SK-N-MC (cell line): ENCODE measurements at regions not wholly inside any gene's neighbourhood (a gene's known extent, or its start where the extent isn't known, plus 50 kb on each side); places are given as distances from the start of the nearest gene placed in this dataset.

Experiments
- DNase-seq: peaks from one replicate; pipeline ENCODE4 v3.0.0-alpha.2; 2011; ENCODE audit warnings: low read depth, low spot score
- H3K27ac ChIP-seq: fragments of 200-600 bp; sonication (generic); 2 replicates; pipeline ENCODE4 v1.5.1; 2016; ENCODE audit warnings: mixed run types
- H3K36me3 ChIP-seq: fragments of 200-600 bp; sonication (generic); 2 replicates; pipeline ENCODE4 v1.6.1; 2017; ENCODE audit warnings: antibody characterized with exemption, low read length, mixed read lengths; ENCODE audit not compliant: insufficient read depth
- H3K4me3 ChIP-seq: fragments of 200-600 bp; sonication (generic); 2 replicates; pipeline ENCODE4 v1.5.1; 2016
- H3K9ac ChIP-seq: fragments of 200-600 bp; sonication (generic); 2 replicates; pipeline ENCODE4 v1.8.0; 2017; ENCODE audit warnings: mixed run types, mixed read lengths; ENCODE audit not compliant: insufficient read length
- H3K9me3 ChIP-seq: fragments of 200-600 bp; sonication (generic); 2 replicates; pipeline ENCODE4 v1.6.1; 2017; ENCODE audit warnings: low read depth, mild to moderate bottlenecking, antibody characterized with exemption, low read length, moderate library complexity, mixed read lengths
- EZH2 ChIP-seq: fragments of 200-600 bp; sonication (generic); IDR thresholded peaks from one replicate; pipeline ENCODE4 v1.6.1; 2017; ENCODE audit warnings: antibody characterized with exemption
- FOXP2 ChIP-seq: optimal IDR thresholded peaks from 2 replicates; pipeline ENCODE3; 2011; ENCODE audit warnings: mild to moderate bottlenecking, moderate library complexity; ENCODE audit not compliant: insufficient read depth; ENCODE audit errors: extremely low read length, control extremely low read depth
- POLR2AphosphoS5 ChIP-seq: IDR thresholded peaks from 2 replicates; pipeline ENCODE4 v1.6.1; 2012; ENCODE audit warnings: mild to moderate bottlenecking, low read depth, low read length, borderline replicate concordance

DNA sequence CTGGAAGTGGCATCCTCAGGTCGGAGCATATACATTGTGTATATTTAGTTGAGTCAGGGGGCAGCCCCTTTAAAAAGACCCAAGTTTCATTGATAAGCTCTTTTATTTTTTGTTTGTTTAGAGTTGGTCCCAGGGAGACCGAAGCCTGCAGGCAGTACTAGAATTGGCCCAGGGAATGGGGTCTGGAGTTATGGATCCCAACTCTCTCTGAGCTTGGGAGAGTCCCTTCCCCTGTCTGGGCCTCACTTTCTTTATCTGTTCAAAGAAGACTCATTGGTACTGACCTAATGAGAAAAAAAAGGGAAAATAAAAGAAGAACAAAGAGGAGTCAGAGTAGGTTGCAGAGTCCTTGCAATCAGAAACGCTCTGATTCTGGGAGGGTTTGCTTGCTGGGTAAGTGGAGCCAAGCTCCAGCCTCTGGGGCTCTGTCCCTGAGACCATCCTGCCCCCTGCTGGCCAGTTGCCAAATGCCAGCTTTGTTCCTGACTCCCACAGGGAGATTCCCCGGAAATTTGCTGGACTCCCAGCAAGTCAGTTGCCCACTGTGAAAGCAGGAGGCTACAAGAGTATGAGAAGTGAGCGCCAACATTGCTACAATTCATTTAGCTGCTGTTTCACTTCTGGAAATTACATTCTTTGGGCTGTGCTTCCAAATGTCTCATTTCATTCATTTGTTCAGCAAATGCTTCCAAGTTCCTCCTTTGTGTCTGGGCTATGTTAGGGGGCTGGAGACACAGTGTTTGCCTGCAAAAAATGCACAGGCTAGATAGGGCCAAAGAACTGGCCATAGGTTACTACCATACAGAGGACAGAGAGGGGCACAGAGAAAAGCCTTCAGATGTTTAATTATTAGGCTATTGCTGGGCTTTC, 156.2 kb downstream of the MELK start:
- no peaks in the 10 kb centered on the region for H3K9me3 ChIP-seq
- TF ChIP-seq POLR2AphosphoS5: no peak
- TF ChIP-seq FOXP2: no peak
- no peak for TF ChIP-seq EZH2
- H3K27ac ChIP-seq: no peak overlapping the region
- H3K9ac ChIP-seq: no peak overlapping the region
- H3K4me3 ChIP-seq: no peak overlapping the region
- H3K36me3 ChIP-seq: no peaks in the 10 kb centered on the region
- peak; percentile 20 for DNase-seq

DNA sequence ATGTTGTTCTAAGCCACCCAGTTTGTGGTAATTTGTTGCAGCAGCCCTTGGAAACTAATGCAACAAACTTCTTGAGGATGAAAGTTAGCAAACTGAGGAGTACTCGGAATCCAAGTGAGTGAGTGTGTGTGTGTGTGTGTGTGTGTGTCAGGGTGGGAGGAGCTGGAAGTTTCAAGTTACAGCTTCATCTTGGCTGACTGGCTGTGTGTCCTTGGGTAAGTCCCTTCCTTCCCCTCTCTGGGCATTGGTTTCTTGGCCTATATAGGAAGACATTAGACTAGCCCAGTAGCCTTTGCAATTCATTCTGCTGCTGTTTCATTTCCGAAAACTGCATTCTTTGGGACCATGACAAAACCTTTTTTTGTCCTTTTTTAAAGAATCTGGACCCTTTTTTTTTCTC, 157.2 kb downstream of the MELK start:
- TF ChIP-seq EZH2: no peak
- no peak for TF ChIP-seq FOXP2
- TF ChIP-seq POLR2AphosphoS5: no peak
- Histone ChIP-seq H3K4me3 (no peak overlapping the region), H3K9me3 (no peaks in the 10 kb centered on the region), H3K9ac (no peak overlapping the region), H3K36me3 (no peaks in the 10 kb centered on the region), H3K27ac (no peak overlapping the region)
- no peak for DNase-seq

DNA sequence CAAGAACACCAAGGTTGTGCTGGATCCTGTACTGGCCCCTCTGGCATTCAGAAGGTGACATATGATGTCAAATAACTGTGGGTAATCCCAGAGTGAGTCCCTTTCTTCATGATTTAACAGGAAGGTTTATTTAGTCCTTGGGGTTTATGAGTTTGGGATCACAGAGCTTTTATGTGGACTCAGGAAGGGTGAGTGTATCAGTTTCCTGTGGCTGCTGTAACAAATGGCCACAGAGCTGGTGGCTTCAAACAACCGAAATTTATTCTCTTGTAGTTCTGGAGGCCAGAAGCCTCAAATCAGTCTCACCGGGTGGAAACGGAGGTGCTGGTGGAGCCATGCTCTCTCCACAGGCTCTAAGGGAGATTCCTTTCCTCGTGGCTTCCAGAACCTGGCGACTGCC, 157.7 kb downstream of the MELK start:
- no peak overlapping the region for H3K4me3 ChIP-seq
- no peak for DNase-seq
- H3K9me3 ChIP-seq: no peaks in the 10 kb centered on the region
- no peaks in the 10 kb centered on the region for H3K36me3 ChIP-seq
- no peak overlapping the region for H3K27ac ChIP-seq
- H3K9ac ChIP-seq: no peak overlapping the region
- no peak for TF ChIP-seq POLR2AphosphoS5
- no peak for TF ChIP-seq EZH2
- TF ChIP-seq FOXP2: no peak

DNA sequence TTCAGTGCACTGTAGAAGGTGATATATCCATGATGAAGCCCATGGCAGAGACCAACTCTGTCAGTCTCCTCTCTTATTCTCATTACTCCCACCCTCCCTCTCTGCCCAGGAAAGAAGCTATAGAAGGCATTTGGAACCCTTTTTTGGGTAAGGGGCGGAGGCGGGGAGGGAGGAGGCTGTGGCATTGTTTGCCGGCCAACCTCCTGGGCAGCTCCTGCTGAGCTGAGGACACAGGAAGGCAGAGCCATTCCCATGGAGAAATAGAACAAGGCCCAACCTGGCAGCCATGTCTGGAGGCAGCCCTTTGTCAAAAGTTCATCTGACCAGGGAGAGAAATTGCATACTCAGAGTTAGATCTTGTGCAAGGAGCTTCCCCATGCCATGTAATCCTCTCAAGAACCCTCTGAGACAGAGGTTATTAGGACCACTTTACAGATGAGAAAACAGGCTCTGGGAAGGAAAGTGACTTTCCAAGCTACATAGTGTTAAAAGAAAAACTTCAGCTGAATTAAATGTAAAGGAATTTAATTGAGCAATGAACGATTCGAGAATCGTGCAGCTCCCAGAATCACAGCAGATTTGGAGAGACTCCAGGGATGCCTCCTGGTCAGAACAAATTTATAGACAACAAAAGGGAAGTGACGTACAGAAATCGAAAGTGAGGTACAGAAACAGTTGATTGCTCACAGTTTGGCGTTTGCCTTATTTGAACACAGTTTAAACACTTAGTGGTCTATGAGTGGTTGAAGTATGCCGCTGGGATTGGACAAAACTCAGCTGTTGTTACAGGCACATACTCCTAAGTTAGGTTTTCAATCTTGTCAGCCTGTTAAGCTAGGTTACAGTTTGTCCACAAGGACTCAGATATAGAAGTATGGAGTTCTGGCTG, 158.6 kb downstream of the MELK start:
- Histone ChIP-seq H3K4me3 (no peak overlapping the region), H3K36me3 (no peaks in the 10 kb centered on the region), H3K27ac (no peak overlapping the region), H3K9ac (no peak overlapping the region), H3K9me3 (no peaks in the 10 kb centered on the region)
- no peak for DNase-seq
- TF ChIP-seq EZH2 (no peak), FOXP2 (no peak), POLR2AphosphoS5 (no peak)

DNA sequence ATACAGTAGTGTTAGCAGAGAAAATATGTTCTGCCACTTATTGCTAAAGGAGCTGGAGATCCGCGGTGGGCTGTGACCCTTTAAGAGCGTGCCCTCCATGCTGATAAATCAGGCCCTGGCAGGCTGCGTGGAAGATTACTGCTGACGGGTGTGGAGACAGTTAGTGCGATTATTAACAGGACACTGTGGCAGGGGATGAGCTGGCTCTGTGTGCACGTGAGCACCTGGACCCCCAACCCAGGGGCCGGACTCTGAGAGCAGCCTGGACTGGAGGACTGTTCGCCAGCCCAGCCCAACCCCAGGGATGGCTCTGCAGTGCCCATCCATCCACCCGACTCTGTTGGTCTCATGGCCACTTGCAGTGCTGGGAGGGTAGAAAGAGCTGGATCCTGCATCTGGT, 162.0 kb downstream of the MELK start:
- DNase-seq: no peak
- Histone ChIP-seq H3K27ac (no peak overlapping the region), H3K4me3 (no peak overlapping the region), H3K9me3 (no peaks in the 10 kb centered on the region), H3K9ac (no peak overlapping the region), H3K36me3 (no peaks in the 10 kb centered on the region)
- no peak for TF ChIP-seq EZH2
- no peak for TF ChIP-seq POLR2AphosphoS5
- TF ChIP-seq FOXP2: no peak

DNA sequence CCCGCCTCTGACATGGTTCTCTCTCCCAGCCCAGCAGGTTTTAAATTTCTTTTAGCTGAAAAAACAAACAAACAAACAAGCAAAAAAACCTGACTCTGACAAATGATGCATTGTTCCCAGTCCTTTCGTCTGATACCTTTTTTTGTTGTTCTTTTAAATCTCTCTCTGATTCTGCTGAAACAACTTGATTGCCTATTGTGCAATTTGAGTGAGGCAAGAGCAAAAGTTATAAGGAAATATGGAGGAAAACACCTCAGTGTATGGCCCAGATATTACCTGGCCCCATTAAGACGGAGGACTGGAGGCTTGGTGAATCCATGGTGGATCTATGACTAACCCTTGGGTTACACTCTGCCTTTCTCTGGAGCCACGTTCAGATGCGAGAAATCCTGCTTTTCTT, 164.0 kb downstream of the MELK start:
- TF ChIP-seq POLR2AphosphoS5 (no peak), FOXP2 (no peak), EZH2 (no peak)
- DNase-seq: no peak
- Histone ChIP-seq H3K9me3 (no peaks in the 10 kb centered on the region), H3K27ac (no peak overlapping the region), H3K36me3 (no peaks in the 10 kb centered on the region), H3K9ac (no peak overlapping the region), H3K4me3 (no peak overlapping the region)

DNA sequence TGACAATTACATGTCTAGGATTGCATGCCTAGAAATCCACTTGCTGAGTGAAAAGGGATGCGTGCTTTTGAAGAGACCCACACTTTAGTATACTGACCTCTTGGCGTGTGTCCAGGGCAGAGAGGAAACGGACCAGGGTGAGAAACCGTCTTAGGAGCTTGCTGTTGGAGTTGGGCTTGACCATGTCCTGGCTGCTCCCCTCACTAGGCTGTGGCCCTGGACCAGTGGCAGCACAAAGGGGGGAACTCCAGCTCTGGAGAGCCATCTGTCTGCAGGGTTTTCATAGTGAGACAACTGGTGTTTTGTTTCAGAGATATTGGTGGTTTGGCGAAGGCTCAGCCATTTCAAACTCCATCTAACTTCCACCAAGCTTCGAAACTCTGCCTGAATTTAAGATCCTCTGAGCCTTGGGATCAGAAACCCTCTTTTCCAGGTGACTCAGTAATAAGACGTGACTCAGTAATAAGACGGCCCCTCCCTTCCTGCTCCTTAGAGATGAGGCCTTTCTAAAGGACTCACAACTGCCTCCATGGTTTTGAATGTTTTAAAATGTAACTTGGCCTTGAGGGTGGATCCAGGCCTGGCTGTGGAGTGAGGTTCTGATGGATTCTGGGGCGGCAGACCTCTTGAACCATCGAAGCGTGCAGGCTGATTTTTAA, 165.8 kb downstream of the MELK start:
- Histone ChIP-seq H3K27ac (no peak overlapping the region), H3K9me3 (no peaks in the 10 kb centered on the region), H3K36me3 (no peaks in the 10 kb centered on the region), H3K4me3 (no peak overlapping the region), H3K9ac (no peak overlapping the region)
- no peak for DNase-seq
- TF ChIP-seq FOXP2 (no peak), EZH2 (no peak), POLR2AphosphoS5 (no peak)

DNA sequence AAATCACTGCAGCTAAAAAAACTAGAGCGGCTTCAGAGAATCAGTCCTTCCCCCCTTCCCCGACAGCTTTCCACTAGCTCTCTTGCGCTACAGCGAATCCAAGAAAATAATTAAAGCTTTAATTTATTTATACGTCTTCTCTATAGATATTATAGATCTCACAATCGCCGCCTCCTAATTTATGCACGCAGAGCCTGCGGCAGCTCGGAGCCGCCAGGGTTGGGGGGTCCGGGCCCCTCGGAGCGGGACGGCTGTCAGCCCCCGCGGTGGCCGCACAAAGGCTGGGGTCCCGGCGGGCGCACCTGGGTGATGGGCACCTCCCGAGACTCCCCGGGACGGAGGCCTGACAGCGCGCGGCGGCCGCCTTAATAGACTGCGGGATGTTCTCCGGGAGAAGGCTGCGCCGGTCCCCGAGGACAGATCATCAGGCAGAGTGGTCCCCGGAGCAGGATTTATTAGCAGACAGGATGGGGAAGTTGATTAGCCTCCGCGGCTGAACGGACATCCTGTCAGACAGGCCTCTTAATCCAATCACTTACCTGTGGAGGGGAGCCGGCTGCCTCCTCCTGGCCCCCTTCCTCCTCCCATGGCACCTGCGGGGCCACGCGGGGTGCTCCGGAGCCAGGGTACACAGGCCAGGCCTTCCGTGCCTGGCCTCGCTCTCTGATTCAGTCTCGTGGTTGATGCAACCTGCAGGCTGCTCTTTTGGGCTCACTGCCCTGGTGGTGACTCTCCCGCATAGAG, 166.8 kb downstream of the MELK start:
- Histone ChIP-seq H3K27ac (no peak overlapping the region), H3K36me3 (no peaks in the 10 kb centered on the region), H3K4me3 (no peak overlapping the region), H3K9me3 (no peaks in the 10 kb centered on the region), H3K9ac (no peak overlapping the region)
- TF ChIP-seq EZH2 (peak; percentile 91), POLR2AphosphoS5 (no peak)
- DNase-seq: no peak
